ENCODE measurements at regions not wholly inside any gene's neighbourhood (a gene's known extent, or its start where the extent isn't known, plus 50 kb on each side); places are given as distances from the start of the nearest gene placed in this dataset.

- Mint-ChIP-seq H3K9me3 (no peaks in the 10 kb centered on the region), H3K27ac (no peak overlapping the region), H3K27me3 (ENCODE audit: insufficient read depth, low read depth) (no peaks in the 10 kb centered on the region), H3K36me3 (no peaks in the 10 kb centered on the region), H3K4me1 (no peaks in the 10 kb centered on the region), H3K4me3 (no peak overlapping the region)
- H3K27me3 ChIP-seq: no peaks in the 10 kb centered on the region
- no peak overlapping the region for H3K27ac ChIP-seq
- no peak overlapping the region for H3K4me2 ChIP-seq
- TF ChIP-seq EZH2phosphoT487 (IDR thresholded peaks at IDR 0.05) (no peak), CTCF (IDR thresholded peaks at IDR 0.05) (no peak), EZH2 (IDR thresholded peaks at IDR 0.05) (no peak)
- no peaks in the 10 kb centered on the region for H3K4me1 ChIP-seq
- H3K9me3 ChIP-seq (ENCODE audit: low read depth): no peaks in the 10 kb centered on the region
- H3K9ac ChIP-seq: no peak overlapping the region
- no peak overlapping the region for H3K4me3 ChIP-seq
- H3K79me2 ChIP-seq (ENCODE audit: low read depth): no peaks in the 10 kb centered on the region
- H2AFZ ChIP-seq (replicated peaks): no peak overlapping the region
- no peaks in the 10 kb centered on the region for H3K36me3 ChIP-seq
- H4K20me1 ChIP-seq (ENCODE audit: low read depth): no peaks in the 10 kb centered on the region
- DNase-seq (ENCODE audit: low spot score): no peak
- no peaks in the 10 kb centered on the region for H3F3A ChIP-seq (ENCODE audit: low read depth)
Observed at GRCh38 chr17:14446825-14447224, 145.9 kb downstream of the HS3ST3B1 start.

- H3K27me3 ChIP-seq: no peaks in the 10 kb centered on the region
- H3K9me3 ChIP-seq (ENCODE audit: low read depth): no peaks in the 10 kb centered on the region
- H4K20me1 ChIP-seq (ENCODE audit: low read depth): no peaks in the 10 kb centered on the region
- no peaks in the 10 kb centered on the region for H3K79me2 ChIP-seq (ENCODE audit: low read depth)
- Mint-ChIP-seq H3K27ac (peak overlapping the region; percentile 9), H3K9me3 (no peaks in the 10 kb centered on the region), H3K4me1 (no peaks in the 10 kb centered on the region), H3K27me3 (ENCODE audit: insufficient read depth, low read depth) (no peaks in the 10 kb centered on the region), H3K4me3 (no peak overlapping the region), H3K36me3 (no peaks in the 10 kb centered on the region)
- H3K4me3 ChIP-seq: no peak overlapping the region
- H2AFZ ChIP-seq (replicated peaks): no peak overlapping the region
- no peaks in the 10 kb centered on the region for H3F3A ChIP-seq (ENCODE audit: low read depth)
- no peak overlapping the region for H3K4me2 ChIP-seq
- H3K27ac ChIP-seq: no peak overlapping the region
- TF ChIP-seq CTCF (IDR thresholded peaks at IDR 0.05) (no peak), EZH2phosphoT487 (IDR thresholded peaks at IDR 0.05) (no peak), EZH2 (IDR thresholded peaks at IDR 0.05) (no peak)
- H3K4me1 ChIP-seq: no peaks in the 10 kb centered on the region
- H3K9ac ChIP-seq: no peak overlapping the region
- DNase-seq (ENCODE audit: low spot score): no peak
- H3K36me3 ChIP-seq: no peaks in the 10 kb centered on the region
Observed at GRCh38 chr17:14444915-14445314, 144.0 kb downstream of the HS3ST3B1 start.

GRCh38 chr17:14442798-14443528 lies 142.1 kb downstream of the HS3ST3B1 start:
- no peak for DNase-seq (ENCODE audit: low spot score)
- H3K36me3 Mint-ChIP-seq: no peaks in the 10 kb centered on the region
- Histone ChIP-seq H3K9me3 (ENCODE audit: low read depth) (no peaks in the 10 kb centered on the region), H3K4me2 (no peak overlapping the region), H3F3A (ENCODE audit: low read depth) (no peaks in the 10 kb centered on the region), H3K36me3 (no peaks in the 10 kb centered on the region), H3K4me1 (peaks cover 3% of the 10 kb centered on the region), H2AFZ (replicated peaks) (peak overlapping the region; percentile 6), H3K9ac (no peak overlapping the region), H3K27ac (no peak overlapping the region), H4K20me1 (ENCODE audit: low read depth) (no peaks in the 10 kb centered on the region), H3K4me3 (no peak overlapping the region), H3K79me2 (ENCODE audit: low read depth) (no peaks in the 10 kb centered on the region), H3K27me3 (no peaks in the 10 kb centered on the region)
- no peak overlapping the region for H3K4me3 Mint-ChIP-seq
- no peak overlapping the region for H3K27ac Mint-ChIP-seq
- TF ChIP-seq EZH2 (IDR thresholded peaks at IDR 0.05) (no peak), EZH2phosphoT487 (IDR thresholded peaks at IDR 0.05) (no peak), CTCF (IDR thresholded peaks at IDR 0.05) (no peak)
- H3K9me3 Mint-ChIP-seq: no peaks in the 10 kb centered on the region
- no peaks in the 10 kb centered on the region for H3K27me3 Mint-ChIP-seq (ENCODE audit: insufficient read depth, low read depth)
- H3K4me1 Mint-ChIP-seq: no peaks in the 10 kb centered on the region
